Ishikawa (cell line): ENCODE measurements at regions not wholly inside any gene's neighbourhood (a gene's known extent, or its start where the extent isn't known, plus 50 kb on each side); places are given as distances from the start of the nearest gene placed in this dataset.

Source experiments
- CREB1 ChIP-seq: IDR thresholded peaks from 2 replicates; pipeline ENCODE4 v1.6.1; 2012; ENCODE audit warnings: low read depth
- EGR1 ChIP-seq: IDR thresholded peaks from 2 replicates; pipeline ENCODE4 v1.6.1; 2012
- EP300 ChIP-seq: IDR thresholded peaks from 2 replicates; pipeline ENCODE4 v1.6.1; 2012; ENCODE audit warnings: borderline replicate concordance
- NFIC ChIP-seq: IDR thresholded peaks from 2 replicates; pipeline ENCODE4 v1.6.1; 2012
- RAD21 ChIP-seq: IDR thresholded peaks from 2 replicates; pipeline ENCODE4 v1.6.1; 2012; ENCODE audit warnings: low read depth
- TEAD4 ChIP-seq: IDR thresholded peaks from 2 replicates; pipeline ENCODE4 v1.6.1; 2012
- USF1 ChIP-seq: IDR thresholded peaks from 2 replicates; pipeline ENCODE4 v1.6.1; 2012
- YY1 ChIP-seq: IDR thresholded peaks from 2 replicates; pipeline ENCODE4 v1.6.1; 2012; ENCODE audit warnings: low read depth

GRCh38 chr2:142670362-142670761 is 207.1 kb upstream of the KYNU start:
- TF ChIP-seq EGR1 (no peak), CREB1 (no peak), NFIC (no peak), TEAD4 (no peak), EP300 (no peak), YY1 (no peak), RAD21 (no peak), USF1 (no peak)
